Glutamatergic neuron (in vitro differentiated cells): ENCODE measurements at regions not wholly inside any gene's neighbourhood (a gene's known extent, or its start where the extent isn't known, plus 50 kb on each side); places are given as distances from the start of the nearest gene placed in this dataset.

Experiments
- DNase-seq: peaks from one replicate; pipeline ENCODE4 v3.0.0; 2022
- H3K27ac Mint-ChIP-seq: one replicate; pipeline ENCODE4 v1.8.0; 2020; ENCODE audit warnings: mild to moderate bottlenecking, mixed read lengths, inconsistent platforms; ENCODE audit not compliant: unreplicated experiment
- H3K27me3 Mint-ChIP-seq: one replicate; pipeline ENCODE4 v1.8.0; 2020; ENCODE audit warnings: mild to moderate bottlenecking, moderate library complexity, mixed read lengths, inconsistent platforms; ENCODE audit not compliant: unreplicated experiment
- H3K36me3 Mint-ChIP-seq: one replicate; pipeline ENCODE4 v1.8.0; 2020; ENCODE audit warnings: mild to moderate bottlenecking, mixed read lengths, inconsistent platforms; ENCODE audit not compliant: unreplicated experiment
- H3K4me1 Mint-ChIP-seq: one replicate; pipeline ENCODE4 v1.8.0; 2020; ENCODE audit warnings: mild to moderate bottlenecking, low read depth, mixed read lengths, inconsistent platforms; ENCODE audit not compliant: unreplicated experiment
- H3K4me3 Mint-ChIP-seq: one replicate; pipeline ENCODE4 v1.8.0; 2020; ENCODE audit warnings: mild to moderate bottlenecking, mixed read lengths, inconsistent platforms; ENCODE audit not compliant: unreplicated experiment
- H3K9me3 Mint-ChIP-seq: one replicate; pipeline ENCODE4 v1.8.0; 2020; ENCODE audit warnings: mild to moderate bottlenecking, moderate library complexity, mixed read lengths, inconsistent platforms; ENCODE audit not compliant: unreplicated experiment
- CTCF ChIP-seq: fragments of 200-600 bp; sonication (generic); IDR thresholded peaks from one replicate; pipeline ENCODE4 v1.5.0; 2021; ENCODE audit not compliant: partially characterized antibody, unreplicated experiment

GRCh38 chr4:111268769-111269414 lies 646.0 kb upstream of the PITX2 start:
- no peak overlapping the region for H3K27ac Mint-ChIP-seq
- no peak overlapping the region for H3K4me3 Mint-ChIP-seq
- H3K9me3 Mint-ChIP-seq: no peaks in the 10 kb centered on the region
- H3K27me3 Mint-ChIP-seq: peaks cover 3% of the 10 kb centered on the region
- DNase-seq: no peak
- no peaks in the 10 kb centered on the region for H3K36me3 Mint-ChIP-seq
- no peak for TF ChIP-seq CTCF
- H3K4me1 Mint-ChIP-seq: no peaks in the 10 kb centered on the region

- Mint-ChIP-seq H3K27me3 (peaks cover 3% of the 10 kb centered on the region), H3K4me3 (no peak overlapping the region), H3K27ac (no peak overlapping the region), H3K4me1 (no peaks in the 10 kb centered on the region), H3K36me3 (no peaks in the 10 kb centered on the region), H3K9me3 (no peaks in the 10 kb centered on the region)
- TF ChIP-seq CTCF: no peak
- no peak for DNase-seq
Measured at GRCh38 chr4:111269439-111269838, 646.6 kb upstream of the PITX2 start.

GRCh38 chr4:111274060-111274459 lies 651.2 kb upstream of the PITX2 start:
- TF ChIP-seq CTCF: no peak

GRCh38 chr4:111274486-111274885 lies 651.6 kb upstream of the PITX2 start:
- H3K27ac Mint-ChIP-seq: no peak overlapping the region
- no peaks in the 10 kb centered on the region for H3K9me3 Mint-ChIP-seq
- H3K27me3 Mint-ChIP-seq: peaks cover 3% of the 10 kb centered on the region
- no peak for DNase-seq
- H3K4me1 Mint-ChIP-seq: no peaks in the 10 kb centered on the region
- no peak for TF ChIP-seq CTCF
- H3K36me3 Mint-ChIP-seq: no peaks in the 10 kb centered on the region
- no peak overlapping the region for H3K4me3 Mint-ChIP-seq

More at GRCh38 chr4:111274060-111274459, 651.2 kb upstream of the PITX2 start:
- H3K4me1 Mint-ChIP-seq: no peaks in the 10 kb centered on the region
- no peak for DNase-seq
- H3K27me3 Mint-ChIP-seq: peaks cover 3% of the 10 kb centered on the region
- H3K9me3 Mint-ChIP-seq: no peaks in the 10 kb centered on the region
- H3K27ac Mint-ChIP-seq: no peak overlapping the region
- no peak overlapping the region for H3K4me3 Mint-ChIP-seq
- no peaks in the 10 kb centered on the region for H3K36me3 Mint-ChIP-seq

GRCh38 chr4:111281219-111281618 lies 658.3 kb upstream of the PITX2 start:
- TF ChIP-seq CTCF: no peak
- Mint-ChIP-seq H3K9me3 (no peaks in the 10 kb centered on the region), H3K27ac (no peak overlapping the region), H3K4me1 (no peaks in the 10 kb centered on the region), H3K4me3 (no peak overlapping the region), H3K36me3 (no peaks in the 10 kb centered on the region), H3K27me3 (no peaks in the 10 kb centered on the region)
- DNase-seq: no peak
